ENCODE measurements at regions not wholly inside any gene's neighbourhood (a gene's known extent, or its start where the extent isn't known, plus 50 kb on each side); places are given as distances from the start of the nearest gene placed in this dataset.
A peak's percentile ranks its signal among the peaks of the same experiment; 100 is the strongest.
"Not testable (repeated sequence)": the region's sequence is repeated elsewhere in the genome, so short reads cannot be mapped to it uniquely, and the experiment has no call there.

- ATAC-seq (peak; percentile 56), DNase-seq (ENCODE audit: low spot score) (no peak)
- intact Hi-C loops (cut with DNase I), result no loop called here
These were observed 456.4 kb downstream of the COL12A1 start for GRCh38 chr6:74749211-74750147.

DNA sequence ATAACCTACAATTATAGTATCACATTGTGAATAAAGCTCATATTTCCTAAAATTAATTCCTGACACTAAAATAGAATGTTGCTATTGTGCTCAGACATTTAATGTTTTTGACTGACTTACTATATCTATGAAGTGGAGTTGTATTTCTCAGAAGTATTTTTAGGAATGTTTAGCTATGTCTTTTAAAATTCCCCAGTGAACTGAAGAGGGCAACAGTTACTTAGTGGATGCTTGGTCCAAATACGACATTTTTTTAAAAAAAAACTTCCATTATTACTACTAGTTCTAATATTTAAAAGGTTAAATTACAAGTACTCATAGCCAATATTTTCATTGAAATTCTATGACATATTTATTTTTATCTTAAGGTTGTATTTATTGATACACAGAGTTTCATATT is 460.2 kb downstream of the COL12A1 start:
- no peak for ATAC-seq
- DNase-seq (ENCODE audit: low spot score), result no peak
- intact Hi-C loops (cut with DNase I), result no loop called here

DNA sequence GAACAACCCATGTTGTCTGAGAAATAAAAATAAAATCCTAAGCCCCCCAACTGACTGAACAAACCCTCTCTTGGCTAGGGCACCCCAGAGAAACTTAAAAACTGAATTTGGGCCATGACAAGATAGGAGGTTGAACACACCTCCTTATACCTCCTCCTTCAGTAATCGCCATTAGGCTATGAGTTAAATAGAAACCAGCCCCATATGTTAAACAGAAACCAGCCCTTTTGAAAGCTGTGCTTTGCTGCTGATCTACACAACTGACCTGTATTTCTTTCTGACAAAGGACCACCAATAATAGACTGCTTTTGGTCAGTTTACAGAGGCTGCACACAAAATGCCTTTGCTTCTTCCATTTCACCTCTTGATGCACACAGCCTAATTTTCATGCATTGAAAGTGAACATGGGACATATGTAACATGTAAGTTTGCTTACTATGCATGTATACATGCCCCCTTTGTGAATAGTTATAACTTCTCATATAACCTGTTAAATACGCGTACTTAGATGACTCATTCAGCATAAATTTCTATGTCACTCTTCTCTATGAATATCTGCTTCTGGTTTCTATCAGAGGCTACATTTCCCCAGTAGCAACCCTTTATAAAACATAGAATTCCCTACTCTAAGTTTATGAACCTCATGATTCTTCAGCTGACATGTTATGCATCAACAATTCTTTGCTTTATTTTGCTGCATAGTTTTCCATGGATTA is 462.9 kb downstream of the COL12A1 start:
- no peak for DNase-seq (ENCODE audit: low spot score)
- intact Hi-C loops (cut with DNase I), result no loop called here
- ATAC-seq, result no peak

DNA sequence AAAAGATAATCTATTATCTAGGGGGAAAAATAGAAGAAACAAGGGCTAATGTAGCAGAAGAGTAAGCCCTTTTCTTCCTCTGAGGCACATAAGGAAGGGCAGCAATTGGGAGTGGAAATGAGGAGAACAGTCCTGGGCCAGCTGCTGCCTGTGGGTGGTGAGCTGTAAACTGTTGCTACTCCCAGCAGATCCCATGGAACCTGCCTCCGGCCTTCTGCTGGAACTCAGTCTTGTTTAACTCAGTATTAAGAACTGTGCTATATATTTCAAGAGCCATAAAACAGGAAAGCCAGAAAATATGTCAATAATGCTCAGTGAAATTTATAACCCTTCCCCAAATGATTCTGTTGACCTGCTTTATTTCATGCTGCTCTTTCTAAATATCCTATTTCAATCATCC is 464.2 kb downstream of the COL12A1 start:
- intact Hi-C loops (cut with DNase I), result no loop called here
- ATAC-seq (peak; percentile 53), DNase-seq (ENCODE audit: low spot score) (no peak)

DNA sequence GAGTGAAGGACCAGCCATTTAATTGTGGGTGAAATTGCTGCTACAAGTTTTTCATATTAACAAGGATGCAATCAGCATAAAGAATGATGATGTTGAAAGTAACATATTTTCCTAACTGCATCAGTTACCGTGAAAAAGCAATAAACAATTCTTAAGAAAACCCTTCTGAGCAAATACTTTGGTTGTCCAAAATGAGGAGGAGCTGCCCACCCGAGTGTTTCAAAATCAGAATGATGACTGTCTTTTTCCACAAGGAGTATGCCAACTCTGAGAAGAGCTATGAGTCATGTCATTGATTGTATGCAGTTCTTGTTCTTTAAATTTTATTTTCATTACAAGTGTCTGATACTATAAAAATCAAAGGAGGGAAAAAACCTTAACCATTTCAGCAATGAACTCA is 470.5 kb downstream of the COL12A1 start:
- ATAC-seq (peak; percentile 86), DNase-seq (ENCODE audit: low spot score) (no peak)
- intact Hi-C loops (cut with DNase I), result no loop called here

DNA sequence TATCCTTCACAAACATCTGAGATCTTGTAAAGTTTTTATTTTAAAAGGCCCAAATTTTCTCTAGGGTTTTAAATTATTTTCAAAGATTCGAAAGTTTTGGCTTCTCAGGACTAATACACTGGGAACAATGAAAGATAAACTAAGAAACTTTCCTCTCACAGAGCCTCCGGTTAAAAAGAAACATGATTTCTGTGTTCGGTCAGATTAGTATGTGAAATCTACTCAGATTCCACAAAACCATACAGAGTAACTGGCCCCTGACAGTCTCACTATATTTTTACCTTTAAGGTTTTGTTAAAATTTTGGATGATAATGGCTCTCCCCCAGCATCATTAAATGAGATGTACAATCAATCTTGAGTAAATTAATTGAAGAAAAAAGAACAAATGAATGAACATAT is 471.0 kb downstream of the COL12A1 start:
- intact Hi-C loops (cut with DNase I), result no loop called here
- ATAC-seq (peak; percentile 42), DNase-seq (ENCODE audit: low spot score) (no peak)

- ATAC-seq, result peak; percentile 84
- intact Hi-C loops (cut with DNase I), result no loop called here
- DNase-seq (ENCODE audit: low spot score), result no peak
These were observed 471.8 kb downstream of the COL12A1 start for GRCh38 chr6:74733830-74734620.

- ATAC-seq (peak; percentile 29), DNase-seq (ENCODE audit: low spot score) (no peak)
- intact Hi-C loops (cut with DNase I), result no loop called here
These were observed 473.9 kb downstream of the COL12A1 start for GRCh38 chr6:74731931-74732330.

DNA sequence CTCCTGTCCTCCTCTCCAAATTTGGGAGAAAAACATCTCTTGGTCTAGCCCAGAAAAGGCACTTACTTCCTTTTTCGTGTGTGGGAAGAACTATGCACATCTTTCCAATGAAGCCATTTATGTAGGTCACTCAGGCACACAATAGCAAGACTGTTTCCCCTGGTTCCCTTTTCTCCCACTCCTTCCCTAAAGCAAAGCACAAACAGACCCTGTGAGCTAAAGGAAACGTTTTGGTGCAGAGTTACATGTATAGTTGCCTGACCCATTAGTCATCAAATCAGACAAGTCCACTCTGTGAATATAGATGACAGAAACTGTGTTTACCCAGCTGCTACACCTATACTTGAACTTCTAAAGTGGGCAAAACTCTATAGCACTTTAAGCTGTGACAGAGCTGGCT is 474.6 kb downstream of the COL12A1 start:
- intact Hi-C loops (cut with DNase I), result no loop called here
- no peak for ATAC-seq
- no peak for DNase-seq (ENCODE audit: low spot score)

- intact Hi-C loops (cut with DNase I), result no loop called here
- DNase-seq (ENCODE audit: low spot score) (no peak), ATAC-seq (no peak)
These were observed 484.9 kb downstream of the COL12A1 start for GRCh38 chr6:74720923-74721322.

DNA sequence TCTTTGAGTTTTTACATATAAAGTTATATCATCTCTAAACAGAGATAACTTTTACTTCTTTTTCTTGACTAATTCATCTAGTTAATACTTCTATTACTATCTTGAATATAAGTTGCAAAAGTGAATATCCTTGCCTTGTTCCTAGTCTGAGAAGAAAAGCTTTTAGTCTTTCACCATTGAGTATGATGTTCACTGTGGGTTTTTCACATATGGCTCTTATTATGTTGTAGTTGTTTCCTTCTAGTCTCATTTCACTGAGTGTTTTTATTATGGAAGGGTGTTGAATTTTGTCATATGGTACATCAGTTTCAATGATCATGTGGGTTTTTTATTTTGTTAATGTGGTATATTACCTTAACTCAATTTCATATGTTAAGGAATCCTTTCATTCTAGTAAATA is 488.3 kb downstream of the COL12A1 start:
- intact Hi-C loops (cut with DNase I), result no loop called here
- ATAC-seq, result no peak

GRCh38 chr6:74715355-74716085 is 490.3 kb downstream of the COL12A1 start:
- intact Hi-C loops (cut with DNase I), result no loop called here
- no peak for DNase-seq (ENCODE audit: low spot score)
- ATAC-seq, result no peak

More for the DNA sequence above, 488.3 kb downstream of the COL12A1 start:
- no peak for DNase-seq (ENCODE audit: low spot score)

- intact Hi-C loops (cut with DNase I), result no loop called here
- DNase-seq (ENCODE audit: low spot score) (no peak), ATAC-seq (no peak)
These were observed 491.9 kb downstream of the COL12A1 start for GRCh38 chr6:74713941-74714340.

DNA sequence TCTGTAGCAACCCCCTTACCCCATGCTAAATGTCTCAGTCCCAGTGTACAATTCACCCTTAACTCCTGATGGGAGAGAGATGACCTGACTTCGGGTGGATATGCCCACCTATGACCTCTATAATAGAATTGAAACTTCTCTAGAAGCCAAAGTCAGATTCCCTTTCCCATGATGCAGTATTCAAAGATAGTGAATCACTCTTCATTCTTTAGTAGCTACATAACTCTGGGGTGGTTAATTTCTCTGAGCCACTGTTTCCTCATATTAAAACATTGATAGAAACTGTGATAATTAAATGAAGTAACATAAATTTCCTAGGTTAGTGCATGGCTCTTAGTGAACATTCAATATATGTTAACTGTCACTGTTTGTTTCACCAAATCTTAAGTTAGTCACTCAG is 500.4 kb downstream of the COL12A1 start:
- DNase-seq (ENCODE audit: low spot score) (no peak), ATAC-seq (no peak)
- intact Hi-C loops (cut with DNase I), result no loop called here

- ATAC-seq; DNase-seq (ENCODE audit: low spot score); intact Hi-C loops (cut with DNase I): not testable (repeated sequence)
These were observed 501.3 kb downstream of the COL12A1 start for GRCh38 chr6:74704540-74704939.

DNA sequence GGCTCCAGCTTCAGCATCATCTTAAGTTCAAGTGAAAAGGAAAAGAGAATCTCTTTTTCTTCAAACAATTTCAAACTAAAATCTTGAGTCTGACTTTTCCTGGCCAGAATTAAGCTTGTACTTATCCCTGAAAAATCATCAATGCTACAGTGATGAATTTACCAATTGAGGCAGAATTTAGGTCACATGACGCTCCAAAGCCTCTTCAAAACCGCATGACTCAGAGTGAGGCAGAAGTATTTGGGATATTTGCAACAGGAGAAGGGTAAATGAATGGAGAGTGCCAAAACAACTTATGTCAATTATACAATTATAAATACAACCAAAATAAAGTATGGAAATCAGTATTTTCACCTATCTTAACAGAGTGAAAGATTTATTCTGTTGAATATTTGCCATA is 515.5 kb downstream of the COL12A1 start:
- DNase-seq (ENCODE audit: low spot score) (no peak), ATAC-seq (no peak)
- intact Hi-C loops (cut with DNase I), result no loop called here

DNA sequence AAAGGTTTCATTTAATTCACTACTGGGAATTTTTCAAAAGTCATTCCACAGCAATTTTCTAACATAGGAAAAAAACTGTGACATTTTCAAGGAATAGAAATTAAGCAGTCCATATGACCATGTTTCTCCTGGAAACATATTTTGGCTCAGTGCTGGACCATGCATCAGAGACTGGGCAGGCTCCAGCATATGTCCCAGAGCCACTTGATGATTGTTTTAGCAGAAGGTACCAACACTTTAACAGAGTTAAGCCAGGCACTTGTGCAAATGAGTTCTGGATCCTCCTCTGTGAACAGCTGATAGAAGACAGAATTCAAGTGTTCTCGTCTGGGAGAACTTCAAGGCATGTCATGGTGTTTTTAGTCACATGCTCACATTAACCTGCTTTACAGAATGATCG is 516.3 kb downstream of the COL12A1 start:
- ATAC-seq (no peak), DNase-seq (ENCODE audit: low spot score) (no peak)
- intact Hi-C loops (cut with DNase I), result no loop called here

DNA sequence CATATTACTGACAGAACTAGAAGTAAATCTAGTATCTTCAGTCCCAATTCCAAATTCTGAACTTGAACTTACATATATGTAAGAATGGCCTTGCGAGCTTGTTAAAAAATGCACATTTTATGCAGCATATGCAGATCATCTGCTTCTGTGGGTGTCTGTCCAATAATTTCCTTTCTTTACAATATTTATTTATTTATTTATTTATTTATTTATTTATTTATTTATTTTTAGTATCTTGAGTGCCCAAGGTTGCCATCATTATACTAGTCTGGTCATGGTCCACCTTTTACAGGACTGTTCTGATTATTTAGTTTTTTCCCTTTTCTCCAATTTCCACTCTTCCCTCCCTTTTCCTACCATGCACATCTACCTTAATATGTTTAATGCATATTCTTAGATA is 528.4 kb downstream of the COL12A1 start:
- no peak for DNase-seq (ENCODE audit: low spot score)
- intact Hi-C loops (cut with DNase I), result no loop called here
- ATAC-seq, result no peak

GRCh38 chr6:74676906-74677305 is 528.9 kb downstream of the COL12A1 start:
- intact Hi-C loops (cut with DNase I), result no loop called here

More at GRCh38 chr6:74676906-74677305, 528.9 kb downstream of the COL12A1 start:
- ATAC-seq, result no peak
- no peak for DNase-seq (ENCODE audit: low spot score)

Data from sciatic nerve (tissue), 2 donors.